A549 (cell line): ENCODE measurements at regions not wholly inside any gene's neighbourhood (a gene's known extent, or its start where the extent isn't known, plus 50 kb on each side); places are given as distances from the start of the nearest gene placed in this dataset.

Experiments used
- ATAC-seq, 2 experiments: fragments of 200-7000 bp in 1 of 2; fragments of >200 bp in 1 of 2; cut with Nextera tagmentation in 1 of 2; cut with Tn5 transposase in 1 of 2; 3 replicates each; pipeline versions ENCODE4 v1.8.0 to v1.9.1; 2018 to 2020; ENCODE audit warnings: mild to moderate bottlenecking in 1 of 2, moderate library complexity in 1 of 2
- CTCF ChIA-PET: fragments of 300-600 bp; sonication (Branson Sonifier 250); formaldehyde crosslinking; extraction: SDS; loops from one replicate; lab custom pipeline; 2021; ENCODE audit warnings: antibody characterized with exemption, inconsistent platforms; lab: Yijun Ruan, JAX
- POLR2A ChIA-PET: fragments of 350-600 bp; formaldehyde crosslinking; extraction: SDS; loops from one replicate; lab custom pipeline; 2021; ENCODE audit warnings: antibody characterized with exemption, inconsistent platforms; lab: Yijun Ruan, JAX
- DNase-seq, 2 experiments: peaks; one replicate each; pipeline versions ENCODE4 v3.0.0 to v3.0.0-alpha.2; 2011 to 2016; ENCODE audit warnings: low read depth in 1 of 2, low spot score in 1 of 2
- FAIRE-seq: peaks from 2 replicates; lab custom pipeline; 2011; peaks lifted over from hg19 to GRCh38; lab: Jason Lieb, UNC
- H3K27ac ChIP-seq, 2 experiments: fragments of >200 bp; sonication (Bioruptor Twin); formaldehyde crosslinking; 3 replicates each; pipeline ENCODE4 v1.5.1; 2016 to 2017
- H3K4me1 ChIP-seq: fragments of >200 bp; sonication (Bioruptor Twin); formaldehyde crosslinking; 3 replicates; pipeline ENCODE4 v1.6.1; 2016
- H3K4me2 ChIP-seq: fragments of >200 bp; sonication (Bioruptor Twin); formaldehyde crosslinking; 3 replicates; pipeline ENCODE4 v1.6.1; 2016
- H3K4me3 ChIP-seq: fragments of >200 bp; sonication (Bioruptor Twin); formaldehyde crosslinking; 3 replicates; pipeline ENCODE4 v1.5.1; 2016
- H3K9me3 ChIP-seq: fragments of >200 bp; sonication (Bioruptor Twin); formaldehyde crosslinking; 3 replicates; pipeline ENCODE4 v1.6.1; 2016
- ATOH8 ChIP-seq: fragments of 250-450 bp; sonication (Bioruptor Pico); IDR thresholded peaks from 2 replicates; pipeline ENCODE4 v1.5.0; 2020; ENCODE audit warnings: low read depth, mild to moderate bottlenecking, moderate library complexity
- BCL3 ChIP-seq: fragments of >200 bp; sonication (Bioruptor Twin); formaldehyde crosslinking; IDR thresholded peaks from 3 replicates; pipeline ENCODE4 v1.6.1; 2016
- CBX2 ChIP-seq: fragments of 200-600 bp; sonication (generic); IDR thresholded peaks from 2 replicates; pipeline ENCODE4 v1.6.1; 2016; ENCODE audit warnings: low read depth, mild to moderate bottlenecking, borderline replicate concordance
- CBX8 ChIP-seq: fragments of 200-600 bp; sonication (generic); IDR thresholded peaks from 2 replicates; pipeline ENCODE4 v1.6.1; 2016
- CHD2 ChIP-seq: fragments of 150-350 bp; IDR thresholded peaks from 2 replicates; pipeline ENCODE4 v1.6.1; 2014; ENCODE audit warnings: low read length; ENCODE audit not compliant: partially characterized antibody
- E2F6 ChIP-seq: IDR thresholded peaks from 2 replicates; pipeline ENCODE4 v1.6.1; 2012; ENCODE audit warnings: low read depth, borderline replicate concordance
- EHF ChIP-seq: fragments of 250-450 bp; sonication (Bioruptor Pico); IDR thresholded peaks from 2 replicates; pipeline ENCODE4 v1.5.0; 2020; ENCODE audit warnings: mild to moderate bottlenecking
- ELK1 ChIP-seq: fragments of 150-350 bp; IDR thresholded peaks from 2 replicates; pipeline ENCODE4 v1.6.1; 2014; ENCODE audit warnings: low read depth, mild to moderate bottlenecking, low read length
- EP300 ChIP-seq, 2 experiments: fragments of >200 bp; sonication (Bioruptor Twin); formaldehyde crosslinking; IDR thresholded peaks; 2 replicates in 1 of 2; 3 replicates in 1 of 2; pipeline ENCODE4 v1.6.1; 2016 to 2017
- FOXS1 ChIP-seq: fragments of 250-450 bp; sonication (Bioruptor Pico); IDR thresholded peaks from 2 replicates; pipeline ENCODE4 v1.5.0; 2020; ENCODE audit warnings: mild to moderate bottlenecking, moderate library complexity
- GATA3 ChIP-seq: IDR thresholded peaks from 2 replicates; pipeline ENCODE4 v1.6.1; 2012; ENCODE audit warnings: borderline replicate concordance
- HOXB13 ChIP-seq: fragments of 250-450 bp; sonication (Bioruptor Pico); IDR thresholded peaks from 2 replicates; pipeline ENCODE4 v1.5.0; 2020; ENCODE audit warnings: low read depth, mild to moderate bottlenecking, moderate library complexity
- JUNB ChIP-seq: fragments of >200 bp; sonication (Bioruptor Twin); formaldehyde crosslinking; IDR thresholded peaks from 2 replicates; pipeline ENCODE4 v1.6.1; 2016
- KDM5A ChIP-seq: fragments of 200-600 bp; sonication (generic); IDR thresholded peaks from 2 replicates; pipeline ENCODE4 v1.6.1; 2016; ENCODE audit warnings: antibody characterized with exemption, mild to moderate bottlenecking
- MAFK ChIP-seq: fragments of 450-650 bp; IDR thresholded peaks from 2 replicates; pipeline ENCODE4 v1.6.1; 2014; ENCODE audit not compliant: partially characterized antibody
- MAZ ChIP-seq: fragments of 150-350 bp; IDR thresholded peaks from 2 replicates; pipeline ENCODE4 v1.6.1; 2014; ENCODE audit warnings: antibody characterized with exemption, low read depth, low read length, borderline replicate concordance
- MYC ChIP-seq: IDR thresholded peaks from 2 replicates; pipeline ENCODE4 v1.6.1; 2012; ENCODE audit warnings: mild to moderate bottlenecking, inconsistent platforms, low read length, improper control_type of control experiment, borderline replicate concordance
- NR3C1 ChIP-seq: fragments of >200 bp; sonication (Bioruptor Twin); formaldehyde crosslinking; IDR thresholded peaks from 3 replicates; pipeline ENCODE4 v1.6.1; 2017
- POLR2AphosphoS2 ChIP-seq: conservative IDR thresholded peaks from 2 replicates; pipeline ENCODE4 v1.6.1; 2012; ENCODE audit warnings: low read length, improper control_type of control experiment, inconsistent platforms
- REST ChIP-seq: fragments of 200-600 bp; sonication (generic); IDR thresholded peaks from 2 replicates; pipeline ENCODE4 v1.6.1; 2016; ENCODE audit warnings: antibody characterized with exemption, mild to moderate bottlenecking, moderate library complexity
- RNF2 ChIP-seq: fragments of 200-600 bp; sonication (generic); IDR thresholded peaks from 2 replicates; pipeline ENCODE4 v1.6.1; 2016; ENCODE audit warnings: low read depth, mild to moderate bottlenecking, antibody characterized with exemption, moderate library complexity, borderline replicate concordance
- TFCP2L1 ChIP-seq: fragments of 250-450 bp; sonication (Bioruptor Pico); IDR thresholded peaks from 2 replicates; pipeline ENCODE4 v1.5.0; 2021; ENCODE audit warnings: mild to moderate bottlenecking
- TP53 ChIP-seq: fragments of 250-450 bp; sonication (Bioruptor Pico); IDR thresholded peaks from 2 replicates; pipeline ENCODE4 v1.5.0; 2021; ENCODE audit warnings: mild to moderate bottlenecking, moderate library complexity
- ZSCAN20 ChIP-seq: fragments of 250-450 bp; sonication (Bioruptor Pico); IDR thresholded peaks from 2 replicates; pipeline ENCODE4 v1.8.0; 2022; ENCODE audit warnings: mild to moderate bottlenecking, moderate library complexity
- WGBS: methylation state at CpG from one replicate; pipeline ENCODE4 v1.1.6; 2017; ENCODE audit errors: missing lambda C conversion rate; 5-methylcytosine and 5-hydroxymethylcytosine counted together
- TF ChIP-seq, protein P1 (sequence below): fragments of >200 bp; sonication (Bioruptor Twin); formaldehyde crosslinking; IDR thresholded peaks from 2 replicates; pipeline ENCODE4 v1.6.1; 2016
- TF ChIP-seq, protein P2 (sequence below): fragments of 450-650 bp; IDR thresholded peaks from 2 replicates; pipeline ENCODE4 v1.6.1; 2014; ENCODE audit warnings: antibody characterized with exemption

DNA sequence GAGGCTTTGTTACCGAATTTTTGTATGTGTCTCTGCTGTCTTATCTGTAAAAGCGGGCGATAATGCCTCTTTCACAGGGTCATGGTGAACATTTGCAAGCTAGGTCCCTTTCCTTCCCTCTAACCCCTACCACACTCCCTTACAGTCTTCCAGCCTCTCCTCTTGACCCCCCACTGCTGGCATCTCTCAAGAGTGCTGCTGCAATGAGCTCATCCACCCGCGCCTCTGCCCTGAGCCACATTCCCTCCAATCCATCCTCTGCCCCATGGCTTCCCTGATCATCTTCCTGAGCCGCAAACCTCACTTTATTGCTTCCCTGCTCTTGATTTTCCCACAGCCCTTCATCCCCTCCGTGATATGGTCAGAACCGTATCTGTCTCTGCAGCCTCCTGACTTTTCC, 343.6 kb downstream of the BCL11B start:
- no peaks in the 10 kb centered on the region for H3K9me3 ChIP-seq
- no peak for FAIRE-seq
- ChIA-PET CTCF (interaction anchor here (0.9 kb wide), 1 partner anchor 10 kb away, joined by 3 read pairs; no protein-coding TSS in a partner anchor), POLR2A (no interaction called here)
- no peak overlapping the region for H3K4me3 ChIP-seq
- H3K4me2 ChIP-seq = no peak overlapping the region
- TF ChIP-seq ATOH8 (CRISPR knock-in tag) (no peak), REST (no peak), KDM5A (no peak), MYC (no peak), EP300 (IDR thresholded peaks at IDR 0.05) (no peak), JUNB (no peak), TFCP2L1 (CRISPR knock-in tag) (no peak)
- H3K27ac ChIP-seq = no peak overlapping the region
- DNase-seq = no peak
- WGBS = 72% methylated on average over 8 of the region's 8 CpGs
- H3K4me1 ChIP-seq = peaks cover 15% of the 10 kb centered on the region
- no peak for ATAC-seq

GRCh38 chr14:98931126-98931525, 340.9 kb downstream of the BCL11B start:
- ATAC-seq (no peak), DNase-seq (no peak)
- H3K4me1 ChIP-seq = peaks cover 15% of the 10 kb centered on the region
- no peak overlapping the region for H3K4me3 ChIP-seq
- no peak for TF ChIP-seq MYC
- TF ChIP-seq MAZ = no peak
- no peak for TF ChIP-seq ELK1
- no peak for TF ChIP-seq EHF (CRISPR knock-in tag)
- TF ChIP-seq KDM5A = no peak
- no peak for TF ChIP-seq MAFK
- TF ChIP-seq, protein P1, sequence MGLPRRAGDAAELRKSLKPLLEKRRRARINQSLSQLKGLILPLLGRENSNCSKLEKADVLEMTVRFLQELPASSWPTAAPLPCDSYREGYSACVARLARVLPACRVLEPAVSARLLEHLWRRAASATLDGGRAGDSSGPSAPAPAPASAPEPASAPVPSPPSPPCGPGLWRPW = no peak
- TF ChIP-seq ZSCAN20 (CRISPR knock-in tag) = no peak
- no peak for TF ChIP-seq POLR2AphosphoS2
- no peak for TF ChIP-seq RNF2
- TF ChIP-seq HOXB13 = no peak
- no peak for TF ChIP-seq GATA3
- no peak for TF ChIP-seq NR3C1
- TF ChIP-seq CBX8 = no peak
- TF ChIP-seq, all 56 proteins: peak for 0
- CTCF ChIA-PET = no interaction called here
- no peak overlapping the region for H3K27ac ChIP-seq
- no peak overlapping the region for H3K4me2 ChIP-seq
- FAIRE-seq = no peak
- H3K9me3 ChIP-seq = no peaks in the 10 kb centered on the region
- POLR2A ChIA-PET = no interaction called here

- Histone ChIP-seq H3K9me3 (no peaks in the 10 kb centered on the region), H3K4me1 (peaks cover 7% of the 10 kb centered on the region)
- TF ChIP-seq BCL3 (no peak), CBX2 (no peak), E2F6 (no peak), KDM5A (no peak), FOXS1 (no peak), POLR2AphosphoS2 (no peak), MYC (no peak), TP53 (no peak), CHD2 (no peak)
- TF ChIP-seq, protein P2, sequence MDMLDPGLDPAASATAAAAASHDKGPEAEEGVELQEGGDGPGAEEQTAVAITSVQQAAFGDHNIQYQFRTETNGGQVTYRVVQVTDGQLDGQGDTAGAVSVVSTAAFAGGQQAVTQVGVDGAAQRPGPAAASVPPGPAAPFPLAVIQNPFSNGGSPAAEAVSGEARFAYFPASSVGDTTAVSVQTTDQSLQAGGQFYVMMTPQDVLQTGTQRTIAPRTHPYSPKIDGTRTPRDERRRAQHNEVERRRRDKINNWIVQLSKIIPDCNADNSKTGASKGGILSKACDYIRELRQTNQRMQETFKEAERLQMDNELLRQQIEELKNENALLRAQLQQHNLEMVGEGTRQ = no peak
These were observed 340.1 kb downstream of the BCL11B start for GRCh38 chr14:98931911-98932310.

More at GRCh38 chr14:98931911-98932310, 340.1 kb downstream of the BCL11B start:
- no peak for ATAC-seq
- no peak for DNase-seq
- WGBS = 50% methylated on average over 8 of the region's 8 CpGs
- CTCF ChIA-PET = no interaction called here
- H3K27ac ChIP-seq = no peak overlapping the region
- no peak for FAIRE-seq
- no peak overlapping the region for H3K4me3 ChIP-seq
- no peak overlapping the region for H3K4me2 ChIP-seq
- POLR2A ChIA-PET = no interaction called here
